ENCODE measurements at regions not wholly inside any gene's neighbourhood (a gene's known extent, or its start where the extent isn't known, plus 50 kb on each side); places are given as distances from the start of the nearest gene placed in this dataset.

DNA sequence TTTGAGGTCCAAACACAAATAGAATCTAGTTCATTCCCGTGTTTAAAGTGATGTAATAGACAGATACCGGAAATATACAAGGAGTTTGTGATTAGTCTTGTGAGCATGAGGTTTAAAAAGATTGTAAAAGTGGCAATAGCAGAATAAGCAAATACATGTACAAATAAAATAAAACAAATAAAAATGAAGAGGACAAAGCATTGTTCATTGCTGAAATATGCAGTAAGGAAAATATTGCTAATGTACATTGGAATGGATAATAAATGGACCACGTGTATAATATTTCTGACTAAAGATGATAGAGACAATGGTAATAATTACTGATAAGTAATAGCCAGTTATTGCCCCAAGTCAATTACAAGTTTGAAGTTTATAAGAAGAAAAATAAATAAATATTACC is 75.6 kb upstream of the RTL1 start:
- Histone ChIP-seq H3K36me3 (ENCODE audit: insufficient read depth, low read length) (no peaks in the 10 kb centered on the region), H3K4me2 (ENCODE audit: low read length) (no peak overlapping the region), H4K20me1 (ENCODE audit: insufficient read depth) (no peaks in the 10 kb centered on the region), H2AFZ (ENCODE audit: low read depth, low read length) (no peak overlapping the region), H3K27ac (ENCODE audit: low read length) (no peak overlapping the region), H3K9me2 (ENCODE audit: insufficient read depth, low read length) (no peaks in the 10 kb centered on the region), H3K79me2 (replicated peaks; ENCODE audit: insufficient read depth, low read length) (no peaks in the 10 kb centered on the region), H3K4me3 (ENCODE audit: low read length) (no peak overlapping the region), H3K9me3 (ENCODE audit: low read length) (no peaks in the 10 kb centered on the region), H3K9ac (ENCODE audit: low read length) (no peak overlapping the region), H3F3A (ENCODE audit: insufficient read depth, low read length, poor library complexity, severe bottlenecking) (no peaks in the 10 kb centered on the region), H3K27me3 (ENCODE audit: insufficient read depth, low read depth, low read length) (no peaks in the 10 kb centered on the region)
- TF ChIP-seq CTCF (IDR thresholded peaks at IDR 0.05; ENCODE audit: poor library complexity, severe bottlenecking) = no peak
- no peak for TF ChIP-seq TAF1 (IDR thresholded peaks at IDR 0.05; ENCODE audit: low read depth)
- TF ChIP-seq SMC3 (conservative IDR thresholded peaks at IDR 0.05; ENCODE audit: poor library complexity) = no peak
- TF ChIP-seq POLR2AphosphoS5 (IDR thresholded peaks at IDR 0.05) = no peak
- no peak for TF ChIP-seq RAD21 (conservative IDR thresholded peaks at IDR 0.05)
- TF ChIP-seq EZH2 (IDR thresholded peaks at IDR 0.05; ENCODE audit: borderline replicate concordance, insufficient read depth, low read length, poor library complexity, severe bottlenecking) = no peak
- no peak for TF ChIP-seq EP300 (conservative IDR thresholded peaks at IDR 0.05; ENCODE audit: poor library complexity, severe bottlenecking)

DNA sequence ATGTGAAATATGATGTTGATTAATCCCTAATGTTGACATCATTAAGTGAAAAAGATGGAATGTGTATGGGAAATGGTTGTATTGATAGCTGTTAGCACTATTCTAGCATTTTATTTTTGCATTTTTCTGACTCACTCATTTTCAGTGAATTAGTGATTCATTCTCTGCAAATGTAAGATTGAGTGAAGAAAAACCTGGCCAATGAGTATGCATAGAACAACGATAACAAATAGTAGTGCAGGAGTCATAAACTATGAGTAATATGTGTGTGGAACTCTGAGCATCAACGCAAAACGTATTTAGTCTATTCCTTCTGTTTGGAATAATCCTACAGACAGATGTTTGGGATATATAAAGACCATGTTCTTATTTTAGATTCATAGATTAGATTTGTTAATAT is 76.3 kb upstream of the RTL1 start:
- Histone ChIP-seq H3K27me3 (ENCODE audit: insufficient read depth, low read depth, low read length) (no peaks in the 10 kb centered on the region), H3K36me3 (ENCODE audit: insufficient read depth, low read length) (no peaks in the 10 kb centered on the region), H3K9ac (ENCODE audit: low read length) (no peak overlapping the region), H4K20me1 (ENCODE audit: insufficient read depth) (no peaks in the 10 kb centered on the region), H3K27ac (ENCODE audit: low read length) (no peak overlapping the region), H3K9me3 (ENCODE audit: low read length) (no peaks in the 10 kb centered on the region), H3K4me3 (ENCODE audit: low read length) (no peak overlapping the region), H3K79me2 (replicated peaks; ENCODE audit: insufficient read depth, low read length) (no peaks in the 10 kb centered on the region), H2AFZ (ENCODE audit: low read depth, low read length) (no peak overlapping the region), H3K4me2 (ENCODE audit: low read length) (no peak overlapping the region), H3F3A (ENCODE audit: insufficient read depth, low read length, poor library complexity, severe bottlenecking) (no peaks in the 10 kb centered on the region), H3K9me2 (ENCODE audit: insufficient read depth, low read length) (no peaks in the 10 kb centered on the region)
- TF ChIP-seq, protein P1, sequence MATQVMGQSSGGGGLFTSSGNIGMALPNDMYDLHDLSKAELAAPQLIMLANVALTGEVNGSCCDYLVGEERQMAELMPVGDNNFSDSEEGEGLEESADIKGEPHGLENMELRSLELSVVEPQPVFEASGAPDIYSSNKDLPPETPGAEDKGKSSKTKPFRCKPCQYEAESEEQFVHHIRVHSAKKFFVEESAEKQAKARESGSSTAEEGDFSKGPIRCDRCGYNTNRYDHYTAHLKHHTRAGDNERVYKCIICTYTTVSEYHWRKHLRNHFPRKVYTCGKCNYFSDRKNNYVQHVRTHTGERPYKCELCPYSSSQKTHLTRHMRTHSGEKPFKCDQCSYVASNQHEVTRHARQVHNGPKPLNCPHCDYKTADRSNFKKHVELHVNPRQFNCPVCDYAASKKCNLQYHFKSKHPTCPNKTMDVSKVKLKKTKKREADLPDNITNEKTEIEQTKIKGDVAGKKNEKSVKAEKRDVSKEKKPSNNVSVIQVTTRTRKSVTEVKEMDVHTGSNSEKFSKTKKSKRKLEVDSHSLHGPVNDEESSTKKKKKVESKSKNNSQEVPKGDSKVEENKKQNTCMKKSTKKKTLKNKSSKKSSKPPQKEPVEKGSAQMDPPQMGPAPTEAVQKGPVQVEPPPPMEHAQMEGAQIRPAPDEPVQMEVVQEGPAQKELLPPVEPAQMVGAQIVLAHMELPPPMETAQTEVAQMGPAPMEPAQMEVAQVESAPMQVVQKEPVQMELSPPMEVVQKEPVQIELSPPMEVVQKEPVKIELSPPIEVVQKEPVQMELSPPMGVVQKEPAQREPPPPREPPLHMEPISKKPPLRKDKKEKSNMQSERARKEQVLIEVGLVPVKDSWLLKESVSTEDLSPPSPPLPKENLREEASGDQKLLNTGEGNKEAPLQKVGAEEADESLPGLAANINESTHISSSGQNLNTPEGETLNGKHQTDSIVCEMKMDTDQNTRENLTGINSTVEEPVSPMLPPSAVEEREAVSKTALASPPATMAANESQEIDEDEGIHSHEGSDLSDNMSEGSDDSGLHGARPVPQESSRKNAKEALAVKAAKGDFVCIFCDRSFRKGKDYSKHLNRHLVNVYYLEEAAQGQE (IDR thresholded peaks at IDR 0.05; ENCODE audit: borderline replicate concordance) = no peak
- TF ChIP-seq CTCF (IDR thresholded peaks at IDR 0.05; ENCODE audit: poor library complexity, severe bottlenecking) (no peak), MXI1 (conservative IDR thresholded peaks at IDR 0.05; ENCODE audit: poor library complexity, severe bottlenecking) (no peak), EP300 (conservative IDR thresholded peaks at IDR 0.05; ENCODE audit: poor library complexity, severe bottlenecking) (no peak), SMC3 (conservative IDR thresholded peaks at IDR 0.05; ENCODE audit: poor library complexity) (no peak), POLR2AphosphoS5 (IDR thresholded peaks at IDR 0.05) (no peak), EZH2 (IDR thresholded peaks at IDR 0.05; ENCODE audit: borderline replicate concordance, insufficient read depth, low read length, poor library complexity, severe bottlenecking) (no peak), TAF1 (IDR thresholded peaks at IDR 0.05; ENCODE audit: low read depth) (no peak), RAD21 (conservative IDR thresholded peaks at IDR 0.05) (no peak)

Measured in neural cell (in vitro differentiated cells).